WTC11 (cell line): ENCODE measurements at regions not wholly inside any gene's neighbourhood (a gene's known extent, or its start where the extent isn't known, plus 50 kb on each side); places are given as distances from the start of the nearest gene placed in this dataset.

ENCODE experiments used
- CREB1 ChIP-seq: sonication (generic); formaldehyde crosslinking; IDR thresholded peaks from 2 replicates; pipeline ENCODE4 v1.8.0; 2023; ENCODE audit warnings: mild to moderate bottlenecking, missing genetic modification reagents
- CTCF ChIP-seq: fragments of 200-600 bp; IDR thresholded peaks from 2 replicates; pipeline ENCODE4 v1.8.0; 2022; ENCODE audit warnings: antibody characterized with exemption
- IRF2 ChIP-seq: sonication (generic); formaldehyde crosslinking; IDR thresholded peaks from 2 replicates; pipeline ENCODE4 v1.8.0; 2022; ENCODE audit warnings: low read depth, missing genetic modification reagents, borderline replicate concordance
- SMAD4 ChIP-seq: sonication (generic); formaldehyde crosslinking; IDR thresholded peaks from 2 replicates; pipeline ENCODE4 v1.8.0; 2022; ENCODE audit warnings: mild to moderate bottlenecking, missing genetic modification reagents
- TEAD1 ChIP-seq: sonication (generic); formaldehyde crosslinking; IDR thresholded peaks from 2 replicates; pipeline ENCODE4 v1.8.0; 2022; ENCODE audit warnings: mild to moderate bottlenecking, missing genetic modification reagents
- ZNF281 ChIP-seq: sonication (generic); formaldehyde crosslinking; IDR thresholded peaks from 2 replicates; pipeline ENCODE4 v1.8.0; 2023; ENCODE audit warnings: mild to moderate bottlenecking, missing genetic modification reagents
- TF ChIP-seq, protein P1 (sequence below): sonication (generic); formaldehyde crosslinking; IDR thresholded peaks from 2 replicates; pipeline ENCODE4 v1.8.1; 2023; ENCODE audit warnings: mild to moderate bottlenecking, missing genetic modification reagents, moderate library complexity

- TF ChIP-seq CTCF (no peak), ZNF281 (CRISPR knock-in tag) (no peak), IRF2 (no peak), SMAD4 (CRISPR knock-in tag) (no peak), CREB1 (CRISPR knock-in tag) (no peak), TEAD1 (no peak)
- TF ChIP-seq, protein P1, sequence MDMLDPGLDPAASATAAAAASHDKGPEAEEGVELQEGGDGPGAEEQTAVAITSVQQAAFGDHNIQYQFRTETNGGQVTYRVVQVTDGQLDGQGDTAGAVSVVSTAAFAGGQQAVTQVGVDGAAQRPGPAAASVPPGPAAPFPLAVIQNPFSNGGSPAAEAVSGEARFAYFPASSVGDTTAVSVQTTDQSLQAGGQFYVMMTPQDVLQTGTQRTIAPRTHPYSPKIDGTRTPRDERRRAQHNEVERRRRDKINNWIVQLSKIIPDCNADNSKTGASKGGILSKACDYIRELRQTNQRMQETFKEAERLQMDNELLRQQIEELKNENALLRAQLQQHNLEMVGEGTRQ (CRISPR knock-in tag): no peak
Observed at GRCh38 chr21:35573472-35574374, 486.6 kb downstream of the SETD4 start.
